DMS53 treated with DMSO at 0.1 percent for 48 hours (cell line): ENCODE measurements at regions not wholly inside any gene's neighbourhood (a gene's known extent, or its start where the extent isn't known, plus 50 kb on each side); places are given as distances from the start of the nearest gene placed in this dataset.
"Not testable (repeated sequence)": the region's sequence is repeated elsewhere in the genome, so short reads cannot be mapped to it uniquely, and the experiment has no call there.

Experiments used
- DNase-seq: peaks from one replicate; lab custom pipeline; 2025; ENCODE audit not compliant: unreplicated experiment; lab: John Stamatoyannopoulos, UW

DNA sequence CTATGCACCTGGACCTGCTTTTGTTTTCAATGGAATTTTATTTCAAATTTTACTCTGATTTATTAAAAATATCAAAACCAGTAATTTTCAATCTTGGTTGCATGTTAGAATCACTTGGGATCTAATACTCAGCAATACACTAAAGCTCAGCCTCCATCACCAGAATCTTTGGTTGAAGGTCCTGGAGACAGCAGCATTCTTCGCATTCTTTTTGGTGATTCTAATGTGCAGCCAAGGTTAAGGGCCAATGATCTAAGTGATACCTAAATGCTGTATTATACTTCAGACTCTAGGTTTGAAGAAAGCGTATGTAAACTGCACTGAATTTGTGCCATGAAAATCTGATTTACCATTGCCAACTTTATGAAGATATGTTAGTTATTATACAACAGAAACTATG is 493.1 kb downstream of the XIRP2 start:
- no peak for DNase-seq

- no peak for DNase-seq
These were observed 492.3 kb downstream of the XIRP2 start for GRCh38 chr2:167380555-167380954.

DNA sequence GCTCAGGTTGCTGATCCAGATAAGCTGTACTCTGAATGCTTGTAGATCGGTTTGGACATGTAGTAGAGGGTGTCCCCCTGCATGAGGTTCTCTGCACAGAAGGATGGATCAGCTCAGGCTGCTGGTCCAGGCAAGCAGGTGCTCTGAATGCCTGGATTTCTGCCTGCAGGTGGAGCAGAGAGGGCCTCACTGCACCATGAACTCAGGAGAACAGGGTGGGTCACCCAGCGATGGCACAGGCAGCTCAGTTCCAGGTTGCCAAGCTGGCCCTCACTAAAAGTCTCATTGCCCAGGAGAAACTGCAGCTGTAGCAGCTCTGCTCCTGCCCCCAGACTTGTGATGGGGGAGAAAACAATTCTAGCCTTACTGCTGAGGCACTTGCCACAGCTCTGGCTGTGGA is 491.8 kb downstream of the XIRP2 start:
- DNase-seq = no peak

- DNase-seq = no peak
These were observed 480.8 kb downstream of the XIRP2 start for GRCh38 chr2:167369083-167369482.

- DNase-seq = no peak
These were observed 480.1 kb downstream of the XIRP2 start for GRCh38 chr2:167368371-167368770.

- DNase-seq = no peak
These were observed 476.9 kb downstream of the XIRP2 start for GRCh38 chr2:167365216-167365615.

- DNase-seq = no peak
These were observed 473.1 kb downstream of the XIRP2 start for GRCh38 chr2:167361426-167361825.

- DNase-seq = no peak
These were observed 467.5 kb downstream of the XIRP2 start for GRCh38 chr2:167355821-167356220.

GRCh38 chr2:167353605-167354280 is 465.5 kb downstream of the XIRP2 start:
- no peak for DNase-seq

- no peak for DNase-seq
These were observed 457.3 kb downstream of the XIRP2 start for GRCh38 chr2:167345559-167345958.

- DNase-seq = peak; percentile 27
These were observed 454.5 kb downstream of the XIRP2 start for GRCh38 chr2:167342769-167343168.

- DNase-seq = no peak
These were observed 452.0 kb downstream of the XIRP2 start for GRCh38 chr2:167340322-167340721.

DNA sequence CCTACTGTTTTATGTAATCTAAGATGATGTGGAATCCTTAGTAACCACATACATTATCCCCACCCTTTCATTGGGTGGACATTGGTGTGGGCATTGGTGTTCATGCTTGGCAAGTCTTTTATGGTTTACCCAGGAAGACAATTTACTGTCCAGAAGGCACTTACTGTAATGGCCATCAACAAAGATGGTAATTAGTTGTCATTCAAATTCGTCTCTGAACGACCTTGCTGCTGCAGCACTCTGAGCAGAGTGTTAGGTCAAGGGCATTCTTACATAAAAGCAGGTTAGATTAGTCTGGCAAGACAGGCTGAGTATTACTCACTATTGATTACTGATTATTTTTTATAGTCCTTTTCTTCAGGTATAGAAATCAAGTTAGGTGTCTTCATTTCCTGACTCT is 447.9 kb downstream of the XIRP2 start:
- no peak for DNase-seq

- no peak for DNase-seq
These were observed 447.3 kb downstream of the XIRP2 start for GRCh38 chr2:167335541-167335992.

DNA sequence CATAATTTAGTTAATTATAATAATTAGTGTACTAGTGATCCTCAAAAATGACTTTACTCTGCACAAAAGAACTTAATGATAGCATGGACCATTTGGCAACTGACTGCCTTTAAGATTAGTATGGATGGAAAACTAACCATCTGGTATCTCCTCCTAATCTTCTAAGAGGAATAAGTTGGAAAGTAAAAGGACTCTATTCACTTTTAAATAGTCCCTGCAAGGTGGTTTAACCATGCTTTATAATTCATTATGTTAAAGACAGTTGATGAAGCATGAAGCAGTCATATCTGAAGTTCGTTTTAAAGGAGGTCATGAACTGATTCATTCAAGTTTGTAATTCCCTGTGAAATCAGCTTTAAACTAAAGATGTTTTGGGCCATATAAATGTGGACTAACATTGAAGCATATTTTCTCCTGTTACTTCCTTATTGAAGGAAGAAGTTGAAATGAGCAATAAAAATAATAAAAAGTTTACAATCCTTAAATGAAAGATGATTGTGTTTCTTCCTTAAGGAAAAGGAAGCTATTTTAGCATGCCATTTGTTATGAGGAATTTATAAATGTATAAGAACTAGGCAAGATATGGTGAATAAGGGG is 446.0 kb downstream of the XIRP2 start:
- DNase-seq = no peak

- no peak for DNase-seq
These were observed 445.0 kb downstream of the XIRP2 start for GRCh38 chr2:167333245-167333644.

DNA sequence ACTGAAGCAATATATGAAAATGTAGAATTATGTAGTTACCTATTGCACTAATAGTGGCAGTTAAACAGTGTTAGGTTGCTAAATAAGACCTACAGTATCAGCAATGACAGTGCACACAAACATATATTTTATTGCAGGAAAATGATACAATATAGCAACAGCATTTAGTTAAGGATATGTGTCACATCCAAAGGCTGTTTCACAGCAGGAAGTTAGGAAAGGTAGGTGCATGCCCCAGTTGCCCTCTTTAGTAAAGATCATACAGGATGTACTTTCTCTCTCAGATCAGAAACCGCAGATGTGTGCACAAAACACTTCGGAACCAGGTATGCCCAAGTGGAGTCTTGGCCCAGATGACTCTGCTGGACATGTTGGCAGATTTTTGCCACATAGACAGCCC is 444.1 kb downstream of the XIRP2 start:
- DNase-seq = no peak

GRCh38 chr2:167331636-167332232 is 443.5 kb downstream of the XIRP2 start:
- DNase-seq = no peak

DNA sequence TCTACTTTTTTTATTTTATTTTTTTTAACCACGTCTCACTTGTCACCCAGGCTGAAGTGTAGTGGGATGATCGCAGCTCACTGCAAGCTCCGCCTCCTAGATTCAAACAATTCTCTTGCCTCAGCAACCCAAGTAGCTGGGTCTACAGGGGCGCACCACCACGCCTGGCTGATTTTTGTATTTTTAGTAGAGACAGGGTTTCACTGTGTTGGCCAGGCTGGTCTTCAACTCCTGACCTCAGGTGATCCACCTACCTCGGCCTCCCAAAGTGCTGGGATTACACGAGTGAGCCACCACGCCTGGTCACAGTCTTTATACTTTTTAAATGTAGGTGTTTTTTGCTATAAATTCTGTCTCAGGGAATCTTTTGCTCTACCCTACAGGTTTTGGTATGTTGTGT is 440.5 kb downstream of the XIRP2 start:
- DNase-seq = not testable (repeated sequence)

- no peak for DNase-seq
These were observed 434.5 kb downstream of the XIRP2 start for GRCh38 chr2:167322795-167323194.

DNA sequence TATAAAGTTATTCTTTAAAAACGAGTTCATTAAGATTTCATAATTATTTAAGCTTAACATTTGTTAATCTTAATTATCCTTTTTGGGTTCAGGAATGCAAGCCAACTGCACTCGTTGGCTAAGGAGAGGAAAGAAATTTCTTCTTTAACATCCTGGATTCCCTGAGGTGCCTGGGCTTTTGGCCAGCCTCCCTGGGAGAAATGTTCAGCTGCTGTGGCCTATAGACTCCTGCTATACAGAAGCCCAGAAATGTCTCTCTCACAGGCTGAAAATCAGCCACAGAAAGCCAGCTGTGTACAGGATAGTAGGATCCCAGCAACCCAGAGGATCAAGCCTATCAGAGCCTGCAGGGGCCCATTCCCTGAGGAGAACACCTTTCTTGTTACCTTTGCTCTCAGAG is 430.3 kb downstream of the XIRP2 start:
- no peak for DNase-seq

- DNase-seq = no peak
These were observed 422.2 kb downstream of the XIRP2 start for GRCh38 chr2:167310442-167310841.
